ENCODE measurements at regions not wholly inside any gene's neighbourhood (a gene's known extent, or its start where the extent isn't known, plus 50 kb on each side); places are given as distances from the start of the nearest gene placed in this dataset.

DNA sequence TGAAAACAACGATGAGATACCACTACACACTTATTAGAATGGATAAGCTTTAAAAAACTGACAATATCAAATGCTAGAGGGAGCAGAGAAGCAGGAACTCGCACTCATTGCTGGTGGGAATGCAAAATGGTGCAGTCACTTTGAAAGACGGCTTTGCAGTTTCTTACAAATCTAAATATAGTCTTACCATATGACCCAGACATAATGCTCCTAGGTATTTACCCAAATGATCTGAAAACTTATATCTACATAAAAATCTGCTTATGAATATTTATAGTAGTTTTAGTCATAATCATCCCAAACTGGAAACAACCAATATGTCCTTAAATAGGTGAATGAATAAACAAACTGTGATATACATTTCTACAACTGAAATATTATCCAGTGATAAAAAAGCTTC lies 430.9 kb downstream of the MATN1 start:
- ATAC-seq (ENCODE audit: low FRiP score in 2 of 2) (no peak), DNase-seq (no peak)
- no peaks in the 10 kb centered on the region for H3K4me1 ChIP-seq

DNA sequence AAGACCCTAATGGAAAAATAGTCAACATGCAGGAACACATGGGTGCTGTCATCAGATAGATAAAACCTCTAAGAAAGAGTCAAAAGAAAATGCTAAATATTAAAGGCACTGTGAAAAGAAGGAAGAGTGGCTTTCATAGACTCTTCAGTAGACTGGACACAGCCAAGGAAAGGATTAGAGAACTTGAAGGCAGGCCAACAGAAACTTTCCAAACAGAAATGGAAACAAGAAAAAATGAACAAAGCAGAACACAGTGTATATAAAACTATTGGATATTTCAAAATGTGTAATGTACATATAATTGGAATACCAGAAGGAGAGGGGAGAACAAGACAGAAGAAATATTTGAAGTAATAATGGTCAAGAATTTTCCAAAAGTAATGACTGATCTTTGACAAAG lies 431.9 kb downstream of the MATN1 start:
- no peaks in the 10 kb centered on the region for H3K4me1 ChIP-seq
- H3K27me3 ChIP-seq, result no peaks in the 10 kb centered on the region
- no peaks in the 10 kb centered on the region for H3K9me3 ChIP-seq
- no peaks in the 10 kb centered on the region for H3K36me3 ChIP-seq
- ATAC-seq (ENCODE audit: low FRiP score in 2 of 2), result no peak
- DNase-seq, result no peak
- H3K27ac ChIP-seq, result no peak overlapping the region
- H3K4me3 ChIP-seq, result no peak overlapping the region
- no peak for TF ChIP-seq POLR2AphosphoS5 (IDR thresholded peaks at IDR 0.05)
- TF ChIP-seq EP300 (IDR thresholded peaks at IDR 0.05), result no peak
- TF ChIP-seq, protein P1, sequence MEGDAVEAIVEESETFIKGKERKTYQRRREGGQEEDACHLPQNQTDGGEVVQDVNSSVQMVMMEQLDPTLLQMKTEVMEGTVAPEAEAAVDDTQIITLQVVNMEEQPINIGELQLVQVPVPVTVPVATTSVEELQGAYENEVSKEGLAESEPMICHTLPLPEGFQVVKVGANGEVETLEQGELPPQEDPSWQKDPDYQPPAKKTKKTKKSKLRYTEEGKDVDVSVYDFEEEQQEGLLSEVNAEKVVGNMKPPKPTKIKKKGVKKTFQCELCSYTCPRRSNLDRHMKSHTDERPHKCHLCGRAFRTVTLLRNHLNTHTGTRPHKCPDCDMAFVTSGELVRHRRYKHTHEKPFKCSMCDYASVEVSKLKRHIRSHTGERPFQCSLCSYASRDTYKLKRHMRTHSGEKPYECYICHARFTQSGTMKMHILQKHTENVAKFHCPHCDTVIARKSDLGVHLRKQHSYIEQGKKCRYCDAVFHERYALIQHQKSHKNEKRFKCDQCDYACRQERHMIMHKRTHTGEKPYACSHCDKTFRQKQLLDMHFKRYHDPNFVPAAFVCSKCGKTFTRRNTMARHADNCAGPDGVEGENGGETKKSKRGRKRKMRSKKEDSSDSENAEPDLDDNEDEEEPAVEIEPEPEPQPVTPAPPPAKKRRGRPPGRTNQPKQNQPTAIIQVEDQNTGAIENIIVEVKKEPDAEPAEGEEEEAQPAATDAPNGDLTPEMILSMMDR (IDR thresholded peaks at IDR 0.05), result no peak

More for the DNA sequence above, 430.9 kb downstream of the MATN1 start:
- peaks cover 0 to 3% (median 0%) of the 10 kb centered on the region in 4 donors for H3K9me3 ChIP-seq
- H3K4me3 ChIP-seq, result no peak overlapping the region
- H3K36me3 ChIP-seq, result no peaks in the 10 kb centered on the region
- no peaks in the 10 kb centered on the region for H3K27me3 ChIP-seq
- WGBS, 2 donors, result 72 to 83% methylated on average over 3 of the region's 3 CpGs
- H3K27ac ChIP-seq, result no peak overlapping the region
- TF ChIP-seq POLR2AphosphoS5 (IDR thresholded peaks at IDR 0.05), result no peak
- TF ChIP-seq POLR2A (IDR thresholded peaks at IDR 0.05), result no peak
- no peak for TF ChIP-seq EP300 (IDR thresholded peaks at IDR 0.05)
- TF ChIP-seq, protein P1 (IDR thresholded peaks at IDR 0.05), result no peak

DNA sequence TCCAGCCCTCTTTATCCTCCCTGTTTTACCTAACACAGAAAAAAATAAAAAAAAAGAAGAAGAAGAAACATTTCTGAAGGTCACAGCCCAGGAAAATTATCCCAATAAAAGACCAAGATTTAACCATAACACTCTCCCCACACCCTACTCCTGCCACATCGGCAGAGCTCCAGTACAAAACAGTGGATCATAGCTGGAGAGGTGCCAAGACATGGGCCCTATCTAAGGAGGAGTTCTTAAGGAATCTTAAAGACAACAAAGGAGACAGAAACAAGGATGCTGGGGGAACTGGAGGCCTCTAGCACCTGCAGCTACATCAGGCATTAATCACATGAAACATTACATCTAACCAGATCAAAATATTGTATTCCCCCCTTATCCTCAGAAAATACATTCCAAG lies 432.8 kb downstream of the MATN1 start:
- no peaks in the 10 kb centered on the region for H3K36me3 ChIP-seq
- WGBS, 2 donors, result 29 to 33% methylated on average over 1 of the region's 1 CpG
- no peak overlapping the region for H3K27ac ChIP-seq
- H3K27me3 ChIP-seq, result no peaks in the 10 kb centered on the region
- ATAC-seq (ENCODE audit: low FRiP score in 2 of 2) (no peak), DNase-seq (no peak)
- no peak for TF ChIP-seq EP300 (IDR thresholded peaks at IDR 0.05)
- TF ChIP-seq, protein P1 (IDR thresholded peaks at IDR 0.05), result no peak
- no peak for TF ChIP-seq POLR2A (IDR thresholded peaks at IDR 0.05)
- no peak for TF ChIP-seq POLR2AphosphoS5 (IDR thresholded peaks at IDR 0.05)
- no peaks in the 10 kb centered on the region for H3K4me1 ChIP-seq
- no peaks in the 10 kb centered on the region for H3K9me3 ChIP-seq
- H3K4me3 ChIP-seq, result no peak overlapping the region

DNA sequence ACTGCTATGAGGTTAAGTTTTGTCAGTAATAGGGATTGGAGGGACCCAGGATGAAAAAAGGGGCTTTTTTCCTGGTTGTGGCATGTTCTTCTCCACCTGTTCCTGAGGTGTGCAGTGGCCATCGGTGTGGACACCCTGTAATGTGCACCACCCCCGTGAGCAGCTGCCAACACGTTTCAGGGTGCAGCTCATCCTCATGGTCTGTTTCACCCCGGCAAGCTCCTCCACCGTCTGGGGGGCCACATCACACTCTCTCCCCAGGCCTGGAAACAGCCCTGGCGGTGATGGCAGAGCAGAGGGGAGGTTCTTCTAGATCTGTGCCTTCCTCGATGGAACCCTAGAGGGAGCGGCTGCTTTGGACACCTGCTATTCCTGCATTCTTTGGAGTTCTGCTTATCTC lies 435.4 kb downstream of the MATN1 start:
- Histone ChIP-seq H3K9me3 (no peaks in the 10 kb centered on the region), H3K4me1 (no peaks in the 10 kb centered on the region), H3K4me3 (no peak overlapping the region), H3K27ac (no peak overlapping the region), H3K36me3 (no peaks in the 10 kb centered on the region), H3K27me3 (no peaks in the 10 kb centered on the region)
- no peak for TF ChIP-seq POLR2A (IDR thresholded peaks at IDR 0.05)
- TF ChIP-seq, protein P1 (IDR thresholded peaks at IDR 0.05), result no peak
- no peak for TF ChIP-seq EP300 (IDR thresholded peaks at IDR 0.05)
- TF ChIP-seq POLR2AphosphoS5 (IDR thresholded peaks at IDR 0.05), result no peak
- 81 to 88% methylated on average over 7 to 8 of the region's 8 CpGs for WGBS, 2 donors
- DNase-seq (no peak), ATAC-seq (ENCODE audit: low FRiP score in 2 of 2) (no peak)

GRCh38 chr1:30286988-30287839 lies 436.2 kb downstream of the MATN1 start:
- no peak overlapping the region for H3K27ac ChIP-seq
- H3K4me3 ChIP-seq, result no peak overlapping the region
- TF ChIP-seq, protein P1 (IDR thresholded peaks at IDR 0.05), result no peak
- TF ChIP-seq POLR2AphosphoS5 (IDR thresholded peaks at IDR 0.05) (no peak), EP300 (IDR thresholded peaks at IDR 0.05) (no peak), POLR2A (IDR thresholded peaks at IDR 0.05) (no peak)
- no peaks in the 10 kb centered on the region for H3K4me1 ChIP-seq
- H3K27me3 ChIP-seq, result no peaks in the 10 kb centered on the region
- H3K9me3 ChIP-seq, result no peaks in the 10 kb centered on the region
- DNase-seq (no peak), ATAC-seq (ENCODE audit: low FRiP score in 2 of 2) (no peak)
- 69 to 71% methylated on average over 6 of the region's 6 CpGs for WGBS, 2 donors
- no peaks in the 10 kb centered on the region for H3K36me3 ChIP-seq

All from upper lobe of left lung (tissue), 6 donors.